GM12878 (cell line): ENCODE measurements at regions not wholly inside any gene's neighbourhood (a gene's known extent, or its start where the extent isn't known, plus 50 kb on each side); places are given as distances from the start of the nearest gene placed in this dataset.

Experiments
- ATAC-seq: fragments of 200-7000 bp; cut with Tn5 transposase; 3 replicates; pipeline ENCODE4 v1.9.1; 2020; ENCODE audit warnings: mild to moderate bottlenecking, moderate library complexity
- BruUV-seq: library from RNA; stranded (reverse); fragments of 400-500 nt; replicated peaks from 2 replicates; lab custom pipeline; 2021; lab: Mats Ljungman, UMichigan
- CTCF ChIA-PET: fragments of 300-600 bp; sonication (Branson Sonifier 250); formaldehyde crosslinking; extraction: SDS; loops from one replicate; lab custom pipeline; 2021; ENCODE audit warnings: inconsistent platforms; lab: Yijun Ruan, JAX
- POLR2A ChIA-PET: fragments of 350-600 bp; formaldehyde crosslinking; extraction: SDS; loops from one replicate; lab custom pipeline; 2021; ENCODE audit warnings: inconsistent platforms; lab: Charles Lee
- RAD21 ChIA-PET: fragments of 300-600 bp; sonication (Branson Sonifier 250); formaldehyde crosslinking; loops from one replicate; lab custom pipeline; 2023; ENCODE audit warnings: antibody characterized with exemption; ENCODE audit not compliant: unreplicated experiment; lab: Charles Lee
- SMC1A ChIA-PET: fragments of 300-600 bp; sonication (Branson Sonifier 250); formaldehyde crosslinking; loops from one replicate; lab custom pipeline; 2023; ENCODE audit not compliant: unreplicated experiment, uncharacterized antibody; lab: Charles Lee
- DNase-seq: peaks from one replicate; pipeline ENCODE4 v3.0.0-alpha.2; 2011; ENCODE audit warnings: low read depth, low spot score
- FAIRE-seq: peaks from 3 replicates; lab custom pipeline; 2011; peaks lifted over from hg19 to GRCh38; lab: Jason Lieb, UNC
- H2AFZ ChIP-seq: 2 replicates; pipeline ENCODE4 v1.6.0; 2011; ENCODE audit warnings: low read depth, low read length, control low read depth; ENCODE audit not compliant: control insufficient read depth
- H3K27ac ChIP-seq: 2 replicates; pipeline ENCODE4 v1.5.1; 2011; ENCODE audit warnings: control low read depth; ENCODE audit not compliant: control insufficient read depth, insufficient read depth
- H3K27me3 ChIP-seq, 2 experiments: replicated peaks in 1 of 2; 2 replicates each; pipeline versions ENCODE4 v1.6.0 to v1.6.1; 2011; ENCODE audit warnings: low read length in 1 of 2; ENCODE audit not compliant: control insufficient read depth in 2 of 2, insufficient read depth in 2 of 2
- H3K36me3 ChIP-seq, 2 experiments: 2 replicates each; pipeline ENCODE4 v1.5.1; 2011; ENCODE audit warnings: low read length in 1 of 2; ENCODE audit not compliant: control insufficient read depth in 2 of 2, insufficient read depth in 2 of 2
- H3K4me1 ChIP-seq: 2 replicates; pipeline ENCODE4 v1.6.1; 2011; ENCODE audit warnings: mild to moderate bottlenecking, low read length, moderate library complexity, mixed read lengths; ENCODE audit not compliant: control insufficient read depth, insufficient read depth
- H3K4me2 ChIP-seq: 2 replicates; pipeline ENCODE4 v1.6.0; 2011; ENCODE audit warnings: control low read depth; ENCODE audit not compliant: control insufficient read depth, insufficient read depth
- H3K4me3 ChIP-seq: fragments of 200-600 bp; sonication (generic); 2 replicates; pipeline ENCODE4 v1.5.1; 2016
- H3K79me2 ChIP-seq: 2 replicates; pipeline ENCODE4 v1.6.0; 2011; ENCODE audit warnings: low read length; ENCODE audit not compliant: control insufficient read depth, insufficient read depth
- H3K9ac ChIP-seq: 2 replicates; pipeline ENCODE4 v1.8.0; 2011; ENCODE audit warnings: low read length, control low read depth, mixed read lengths; ENCODE audit not compliant: control insufficient read depth, insufficient read depth
- H3K9me3 ChIP-seq: replicated peaks from 3 replicates; pipeline ENCODE4 v1.5.1; 2011; ENCODE audit warnings: mild to moderate bottlenecking, low read length; ENCODE audit not compliant: control insufficient read depth, insufficient read depth
- H4K20me1 ChIP-seq: 2 replicates; pipeline ENCODE4 v1.6.0; 2011; ENCODE audit not compliant: control insufficient read depth, insufficient read depth
- ATF3 ChIP-seq: IDR thresholded peaks from 2 replicates; pipeline ENCODE4 v1.6.1; 2011; ENCODE audit warnings: low read depth, mild to moderate bottlenecking, low read length, moderate library complexity, borderline replicate concordance; ENCODE audit errors: extremely low read depth
- ATF7 ChIP-seq: fragments of 450-650 bp; IDR thresholded peaks from 2 replicates; pipeline ENCODE4 v1.6.1; 2016; ENCODE audit warnings: low read depth, mild to moderate bottlenecking
- BHLHE40 ChIP-seq, 2 experiments: fragments of 450-650 bp in 1 of 2; IDR thresholded peaks; 2 replicates each; pipeline ENCODE4 v1.6.1; 2011 to 2017; ENCODE audit warnings: low read depth in 2 of 2, borderline replicate concordance in 1 of 2, improper control_type of control experiment in 1 of 2, low read length in 1 of 2, mild to moderate bottlenecking in 1 of 2
- BMI1 ChIP-seq: fragments of 450-650 bp; IDR thresholded peaks from 2 replicates; pipeline ENCODE4 v1.6.1; 2016; ENCODE audit warnings: mild to moderate bottlenecking, moderate library complexity, borderline replicate concordance
- CBX3 ChIP-seq: fragments of 200-600 bp; sonication (generic); IDR thresholded peaks from 2 replicates; pipeline ENCODE4 v1.6.1; 2016; ENCODE audit warnings: low read depth, borderline replicate concordance
- CBX5 ChIP-seq: sonication (generic); IDR thresholded peaks from 2 replicates; pipeline ENCODE4 v1.6.1; 2016; ENCODE audit warnings: low read depth, moderate library complexity, mild to moderate bottlenecking, inconsistent platforms
- CUX1 ChIP-seq: IDR thresholded peaks from 2 replicates; pipeline ENCODE4 v1.6.1; 2012; ENCODE audit warnings: improper control_type of control experiment, low read depth, low read length; ENCODE audit not compliant: insufficient replicate concordance
- EZH2 ChIP-seq: IDR thresholded peaks from 2 replicates; pipeline ENCODE4 v1.6.1; 2012; ENCODE audit warnings: low read depth, mild to moderate bottlenecking, control low read depth, inconsistent platforms, low read length, borderline replicate concordance; ENCODE audit not compliant: control insufficient read depth
- FOXK2 ChIP-seq: fragments of 450-650 bp; IDR thresholded peaks from 2 replicates; pipeline ENCODE4 v1.6.1; 2017; ENCODE audit warnings: mild to moderate bottlenecking, moderate library complexity
- GATAD2B ChIP-seq: fragments of 450-650 bp; conservative IDR thresholded peaks from 2 replicates; pipeline ENCODE4 v1.6.1; 2017; ENCODE audit warnings: low read depth, mild to moderate bottlenecking, moderate library complexity
- IRF5 ChIP-seq: fragments of 450-650 bp; IDR thresholded peaks from 2 replicates; pipeline ENCODE4 v1.6.1; 2017; ENCODE audit warnings: borderline replicate concordance
- LARP7 ChIP-seq: fragments of 450-650 bp; IDR thresholded peaks from 2 replicates; pipeline ENCODE4 v1.6.1; 2017; ENCODE audit warnings: mild to moderate bottlenecking
- MAX ChIP-seq: IDR thresholded peaks from 2 replicates; pipeline ENCODE4 v1.6.1; 2012; ENCODE audit warnings: low read depth, low read length, improper control_type of control experiment
- NR2C1 ChIP-seq: fragments of 450-650 bp; IDR thresholded peaks from 2 replicates; pipeline ENCODE4 v1.6.1; 2017; ENCODE audit warnings: antibody characterized with exemption, mild to moderate bottlenecking, moderate library complexity
- NRF1 ChIP-seq: conservative IDR thresholded peaks from 2 replicates; pipeline ENCODE4 v1.6.1; 2011; ENCODE audit warnings: mild to moderate bottlenecking, low read depth, low read length, improper control_type of control experiment
- SMC3 ChIP-seq: IDR thresholded peaks from 2 replicates; pipeline ENCODE4 v1.6.1; 2011; ENCODE audit warnings: low read length, improper control_type of control experiment, borderline replicate concordance
- STAT1 ChIP-seq: fragments of 450-650 bp; conservative IDR thresholded peaks from 2 replicates; pipeline ENCODE4 v1.6.1; 2014; ENCODE audit warnings: antibody characterized with exemption, mild to moderate bottlenecking
- WGBS: methylation state at CpG from one replicate; pipeline ENCODE4 v1.1.6; 2016; ENCODE audit warnings: low lambda C conversion rate; ENCODE audit not compliant: insufficient replicate concordance, insufficient coverage; ENCODE audit errors: missing lambda C conversion rate; 5-methylcytosine and 5-hydroxymethylcytosine counted together
- in situ Hi-C: fragments of 300-500 bp; cut with MboI; formaldehyde crosslinking; loops from 9 replicates; pipeline ENCODE4 v1.14.3; 2018; ENCODE audit warnings: mixed read lengths
- intact Hi-C: fragments of 100-400 bp; cut with micrococcal nuclease; formaldehyde crosslinking; loops from one replicate; pipeline ENCODE4 v1.14.2; 2022; ENCODE audit not compliant: unreplicated experiment

- TF ChIP-seq BHLHE40 (IDR thresholded peaks at IDR 0.05; ENCODE audit: borderline replicate concordance in 1 of 2, low read depth in 2 of 2, low read length in 1 of 2) (no peak), CBX5 (no peak), BMI1 (no peak), CBX3 (no peak)
- TF ChIP-seq, all 136 proteins: peak for 0
These were observed 791.1 kb upstream of the CDH10 start (continued) for GRCh38 chr5:25435882-25436281.

DNA sequence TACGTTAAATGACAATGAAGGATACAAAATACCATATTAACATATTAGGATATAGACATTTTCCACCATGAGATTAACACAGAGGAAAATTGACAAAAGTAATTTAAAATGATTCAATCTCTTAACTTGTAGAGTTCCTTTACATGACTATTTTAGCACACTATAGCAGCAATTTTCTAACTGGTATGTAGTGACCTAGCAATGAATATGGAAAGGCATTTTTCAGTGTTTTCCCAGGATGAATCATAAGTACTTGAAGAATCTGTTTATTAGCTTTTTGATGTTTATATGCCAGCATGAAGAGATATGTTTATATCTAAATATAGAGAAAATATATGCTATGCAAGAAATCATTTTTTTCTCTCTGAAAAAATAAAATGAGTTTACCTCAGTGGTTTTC is 782.5 kb upstream of the CDH10 start:
- DNase-seq (no peak), FAIRE-seq (no peak), ATAC-seq (no peak)
- 82% methylated on average over 1 of the region's 1 CpG for WGBS
- BruUV-seq, result no TSS peak
- CTCF ChIA-PET, result no interaction called here
- in situ Hi-C loops, result no loop called here
- Histone ChIP-seq H3K36me3 (no peaks in the 10 kb centered on the region), H3K4me3 (no peak overlapping the region), H3K27me3 (no peaks in the 10 kb centered on the region), H4K20me1 (no peaks in the 10 kb centered on the region), H3K27ac (no peak overlapping the region), H3K4me2 (no peak overlapping the region), H3K9me3 (no peaks in the 10 kb centered on the region), H3K79me2 (no peaks in the 10 kb centered on the region), H3K9ac (no peak overlapping the region), H3K4me1 (no peaks in the 10 kb centered on the region), H2AFZ (no peak overlapping the region)
- POLR2A ChIA-PET, result no interaction called here
- RAD21 ChIA-PET, result no interaction called here
- SMC1A ChIA-PET, result no interaction called here
- intact Hi-C loops, result no loop called here
- TF ChIP-seq NR2C1, result no peak
- TF ChIP-seq NRF1, result no peak
- TF ChIP-seq BHLHE40 (IDR thresholded peaks at IDR 0.05; ENCODE audit: borderline replicate concordance in 1 of 2, low read depth in 2 of 2, low read length in 1 of 2), result no peak
- no peak for TF ChIP-seq IRF5
- TF ChIP-seq ATF3, result no peak
- TF ChIP-seq FOXK2, result no peak
- no peak for TF ChIP-seq GATAD2B
- no peak for TF ChIP-seq SMC3
- no peak for TF ChIP-seq LARP7
- no peak for TF ChIP-seq BMI1
- no peak for TF ChIP-seq STAT1
- TF ChIP-seq ATF7, result no peak
- TF ChIP-seq MAX, result no peak
- no peak for TF ChIP-seq EZH2
- TF ChIP-seq CUX1, result no peak
